Hepatocyte (in vitro differentiated cells): ENCODE measurements at regions not wholly inside any gene's neighbourhood (a gene's known extent, or its start where the extent isn't known, plus 50 kb on each side); places are given as distances from the start of the nearest gene placed in this dataset.

ENCODE experiments used
- DNase-seq: peaks from one replicate; pipeline ENCODE4 v3.0.0-alpha.2; 2016; ENCODE audit warnings: low spot score
- H2AFZ ChIP-seq: fragments of 200-600 bp; sonication (generic); 2 replicates; pipeline ENCODE4 v1.6.0; 2016; ENCODE audit warnings: antibody characterized with exemption, mild to moderate bottlenecking
- H3K27ac ChIP-seq: fragments of 200-600 bp; sonication (generic); 2 replicates; pipeline ENCODE4 v1.5.1; 2016; ENCODE audit warnings: mild to moderate bottlenecking
- H3K27me3 ChIP-seq: fragments of 200-600 bp; sonication (generic); 2 replicates; pipeline ENCODE4 v1.6.1; 2016
- H3K36me3 ChIP-seq: fragments of 200-600 bp; sonication (generic); replicated peaks from 2 replicates; pipeline ENCODE4 v1.5.1; 2016; ENCODE audit warnings: low read depth; ENCODE audit not compliant: insufficient read depth
- H3K4me1 ChIP-seq: fragments of 200-600 bp; sonication (generic); 2 replicates; pipeline ENCODE4 v1.5.1; 2016; ENCODE audit warnings: mild to moderate bottlenecking, moderate library complexity; ENCODE audit not compliant: insufficient read depth
- H3K4me2 ChIP-seq: fragments of 200-600 bp; sonication (generic); 2 replicates; pipeline ENCODE4 v1.6.0; 2016
- H3K4me3 ChIP-seq: fragments of 200-600 bp; sonication (generic); 2 replicates; pipeline ENCODE4 v1.5.1; 2016; ENCODE audit warnings: mild to moderate bottlenecking
- H3K79me2 ChIP-seq: fragments of 200-600 bp; sonication (generic); 2 replicates; pipeline ENCODE4 v1.6.0; 2017; ENCODE audit warnings: mild to moderate bottlenecking
- H3K9me2 ChIP-seq: fragments of 200-600 bp; sonication (generic); replicated peaks from 2 replicates; pipeline ENCODE4 v1.6.0; 2017; ENCODE audit warnings: mild to moderate bottlenecking; ENCODE audit not compliant: insufficient read depth
- H3K9me3 ChIP-seq: fragments of 200-600 bp; sonication (generic); 2 replicates; pipeline ENCODE4 v1.5.1; 2016; ENCODE audit warnings: low read depth, mild to moderate bottlenecking
- H4K20me1 ChIP-seq: fragments of 200-600 bp; sonication (generic); 2 replicates; pipeline ENCODE4 v1.6.0; 2016; ENCODE audit warnings: mild to moderate bottlenecking; ENCODE audit not compliant: insufficient read depth, poor library complexity, severe bottlenecking
- CTCF ChIP-seq: fragments of 200-600 bp; sonication (generic); IDR thresholded peaks from 2 replicates; pipeline ENCODE4 v1.5.1; 2016; ENCODE audit warnings: antibody characterized with exemption, mild to moderate bottlenecking; ENCODE audit not compliant: poor library complexity
- EZH2 ChIP-seq: fragments of 200-600 bp; sonication (generic); IDR thresholded peaks from 2 replicates; pipeline ENCODE4 v1.6.1; 2016; ENCODE audit warnings: antibody characterized with exemption, mild to moderate bottlenecking, borderline replicate concordance
- EZH2phosphoT487 ChIP-seq: fragments of 200-600 bp; sonication (generic); IDR thresholded peaks from one replicate; pipeline ENCODE4 v1.6.1; 2018; ENCODE audit warnings: antibody characterized with exemption, mild to moderate bottlenecking, low read depth, moderate library complexity; ENCODE audit not compliant: unreplicated experiment, severe bottlenecking
- WGBS: methylation state at CpG from one replicate; pipeline ENCODE4 v1.1.6; 2016; ENCODE audit warnings: low lambda C conversion rate; ENCODE audit errors: missing lambda C conversion rate; 5-methylcytosine and 5-hydroxymethylcytosine counted together

- H3K79me2 ChIP-seq: no peaks in the 10 kb centered on the region
- H2AFZ ChIP-seq: no peak overlapping the region
- no peak overlapping the region for H3K4me3 ChIP-seq
- WGBS: 84% methylated on average over 1 of the region's 1 CpG
- no peak overlapping the region for H3K4me2 ChIP-seq
- H3K4me1 ChIP-seq: no peaks in the 10 kb centered on the region
- H4K20me1 ChIP-seq: no peaks in the 10 kb centered on the region
- no peak for DNase-seq
- no peaks in the 10 kb centered on the region for H3K9me3 ChIP-seq
- H3K9me2 ChIP-seq: no peaks in the 10 kb centered on the region
- no peak for TF ChIP-seq EZH2
- no peak for TF ChIP-seq CTCF
- TF ChIP-seq EZH2phosphoT487: no peak
- H3K27ac ChIP-seq: no peak overlapping the region
- H3K27me3 ChIP-seq: no peaks in the 10 kb centered on the region
- H3K36me3 ChIP-seq: no peaks in the 10 kb centered on the region
Measured at GRCh38 chr3:162192340-162193029, 695.9 kb downstream of the OTOL1 start.

GRCh38 chr3:162193148-162194095 lies 696.8 kb downstream of the OTOL1 start:
- Histone ChIP-seq H4K20me1 (no peaks in the 10 kb centered on the region), H3K9me2 (no peaks in the 10 kb centered on the region), H3K79me2 (no peaks in the 10 kb centered on the region), H3K9me3 (no peaks in the 10 kb centered on the region), H3K36me3 (no peaks in the 10 kb centered on the region), H3K4me2 (no peak overlapping the region), H3K27ac (no peak overlapping the region), H3K27me3 (no peaks in the 10 kb centered on the region), H3K4me3 (no peak overlapping the region), H3K4me1 (no peaks in the 10 kb centered on the region), H2AFZ (no peak overlapping the region)
- DNase-seq: no peak
- 70% methylated on average over 4 of the region's 4 CpGs for WGBS
- TF ChIP-seq EZH2 (no peak), EZH2phosphoT487 (no peak), CTCF (no peak)

- H2AFZ ChIP-seq: no peak overlapping the region
Measured at GRCh38 chr3:162195147-162195546, 698.5 kb downstream of the OTOL1 start.

More at GRCh38 chr3:162195147-162195546, 698.5 kb downstream of the OTOL1 start:
- no peaks in the 10 kb centered on the region for H3K4me1 ChIP-seq
- H3K4me3 ChIP-seq: no peak overlapping the region
- H3K4me2 ChIP-seq: no peak overlapping the region
- TF ChIP-seq CTCF: no peak
- H3K36me3 ChIP-seq: no peaks in the 10 kb centered on the region
- 94% methylated on average over 3 of the region's 3 CpGs for WGBS
- DNase-seq: no peak
- H3K9me3 ChIP-seq: no peaks in the 10 kb centered on the region
- H3K27me3 ChIP-seq: no peaks in the 10 kb centered on the region
- no peaks in the 10 kb centered on the region for H3K9me2 ChIP-seq
- H3K27ac ChIP-seq: no peak overlapping the region
- H3K79me2 ChIP-seq: no peaks in the 10 kb centered on the region
- H4K20me1 ChIP-seq: no peaks in the 10 kb centered on the region
